ENCODE measurements at regions not wholly inside any gene's neighbourhood (a gene's known extent, or its start where the extent isn't known, plus 50 kb on each side); places are given as distances from the start of the nearest gene placed in this dataset.

DNA sequence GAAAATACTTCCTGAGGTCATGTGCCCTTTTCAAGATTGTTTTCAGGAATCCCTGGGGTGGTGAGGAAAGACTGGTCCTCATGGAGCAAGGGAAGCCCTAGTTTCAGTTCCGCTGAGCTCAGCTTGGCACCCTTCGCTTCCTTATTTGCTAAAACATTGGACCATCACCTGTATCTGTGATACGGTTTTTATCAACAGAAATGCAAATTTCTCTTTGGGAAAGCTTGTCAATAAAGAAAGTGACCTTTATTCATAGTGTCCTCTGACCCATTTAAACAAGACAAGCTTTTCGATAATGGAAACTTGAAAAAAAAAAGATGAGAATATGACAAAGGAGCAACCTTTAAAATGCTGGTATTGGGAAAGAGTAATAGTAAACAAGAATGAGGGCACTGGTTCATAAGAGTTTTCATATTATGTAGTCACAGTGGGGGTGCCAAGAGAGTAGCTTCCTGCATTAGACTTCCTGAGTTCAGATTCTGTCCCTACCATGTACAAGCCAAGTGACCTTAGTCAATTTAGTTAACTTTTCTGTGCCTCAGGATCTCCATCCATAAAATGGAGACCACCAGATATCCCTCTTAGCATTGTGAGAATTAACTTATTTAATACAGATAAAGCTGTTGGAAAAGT is 57.0 kb upstream of the RAI2 start:
- no peak for DNase-seq

DNA sequence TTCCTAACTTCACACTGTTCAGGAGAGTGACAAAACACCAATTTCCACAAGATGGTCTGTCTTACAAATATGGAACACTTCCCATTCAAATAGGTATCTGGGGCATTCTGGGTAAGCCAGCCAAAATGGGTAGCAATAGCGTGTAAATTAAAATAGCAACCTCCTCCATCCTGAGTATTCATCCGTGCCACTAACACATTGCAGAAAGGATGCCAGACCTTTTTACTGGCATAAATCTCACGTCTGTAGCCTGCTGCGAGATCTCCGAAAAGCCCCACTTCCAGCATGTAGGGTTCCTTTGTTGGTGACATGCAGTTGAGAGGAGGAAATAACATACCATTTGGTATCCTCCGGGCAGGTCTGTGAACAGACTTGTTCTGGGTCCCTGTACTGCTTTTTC is 52.7 kb upstream of the RAI2 start:
- no peak for DNase-seq
